AG04450 (cell line): ENCODE measurements at regions not wholly inside any gene's neighbourhood (a gene's known extent, or its start where the extent isn't known, plus 50 kb on each side); places are given as distances from the start of the nearest gene placed in this dataset.

Experiments used
- CTCF ChIA-PET: fragments of 300-600, 350-600 bp; formaldehyde crosslinking; extraction: SDS; loops from one replicate; lab custom pipeline; 2022; ENCODE audit warnings: antibody characterized with exemption, inconsistent platforms; lab: Charles Lee
- POLR2A ChIA-PET: fragments of 350-600 bp; formaldehyde crosslinking; extraction: SDS; loops from one replicate; lab custom pipeline; 2021; ENCODE audit warnings: antibody characterized with exemption, inconsistent platforms; lab: Yijun Ruan, JAX
- DNase-seq: peaks from one replicate; pipeline ENCODE4 v3.0.0-alpha.2; 2011; ENCODE audit warnings: low read depth, low spot score
- H3K27ac ChIP-seq: one replicate; pipeline ENCODE4 v1.5.1; 2012; ENCODE audit warnings: low read depth, low read length, control low read depth
- H3K27me3 ChIP-seq: one replicate; pipeline ENCODE4 v1.6.0; 2012; ENCODE audit warnings: low read length; ENCODE audit not compliant: control insufficient read depth, insufficient read depth
- H3K4me3 ChIP-seq: 2 replicates; pipeline ENCODE4 v1.5.1; 2011; ENCODE audit warnings: mild to moderate bottlenecking, low read depth, low read length, control low read depth
- H3K9me3 ChIP-seq: 2 replicates; pipeline ENCODE4 v1.5.1; 2012; ENCODE audit warnings: low read length; ENCODE audit not compliant: control insufficient read depth, insufficient read depth
- TF ChIP-seq, protein P1 (sequence below): IDR thresholded peaks from 2 replicates; pipeline ENCODE4 v1.5.1; 2011; ENCODE audit warnings: low read depth, low read length, control low read depth, inconsistent platforms

DNA sequence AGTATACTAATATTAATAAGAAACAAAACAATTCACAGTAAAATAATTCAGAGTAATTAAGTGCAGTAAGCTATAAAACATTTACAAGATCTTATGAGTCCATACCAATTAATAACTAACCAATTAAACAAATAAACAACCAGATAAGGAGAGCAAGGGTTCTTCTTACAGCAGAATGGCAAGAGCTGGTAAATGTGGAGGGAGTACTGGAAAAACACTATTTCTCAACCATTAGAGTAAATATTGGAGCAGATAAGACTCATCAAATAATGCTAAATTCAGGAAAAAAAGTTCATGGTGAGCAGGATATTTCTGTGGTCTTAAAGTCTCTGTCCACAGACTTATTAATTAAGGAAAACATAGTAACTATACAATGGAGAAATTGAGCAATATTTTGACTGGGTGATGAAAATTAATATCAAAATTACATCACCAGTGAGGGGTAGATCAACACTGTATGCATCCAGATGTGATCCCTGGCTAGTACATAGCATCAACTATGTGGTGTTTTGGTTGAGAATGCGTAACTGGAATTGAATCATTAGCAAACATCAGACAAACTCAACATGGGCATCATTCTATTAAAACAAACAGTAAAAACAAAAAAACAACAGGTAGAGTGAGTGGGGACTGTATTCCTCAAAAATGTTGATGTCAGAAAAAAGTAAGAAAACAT is 1376.7 kb downstream of the PCDH19 start:
- CTCF ChIA-PET, result no interaction called here
- no peak overlapping the region for H3K27ac ChIP-seq
- TF ChIP-seq, protein P1, sequence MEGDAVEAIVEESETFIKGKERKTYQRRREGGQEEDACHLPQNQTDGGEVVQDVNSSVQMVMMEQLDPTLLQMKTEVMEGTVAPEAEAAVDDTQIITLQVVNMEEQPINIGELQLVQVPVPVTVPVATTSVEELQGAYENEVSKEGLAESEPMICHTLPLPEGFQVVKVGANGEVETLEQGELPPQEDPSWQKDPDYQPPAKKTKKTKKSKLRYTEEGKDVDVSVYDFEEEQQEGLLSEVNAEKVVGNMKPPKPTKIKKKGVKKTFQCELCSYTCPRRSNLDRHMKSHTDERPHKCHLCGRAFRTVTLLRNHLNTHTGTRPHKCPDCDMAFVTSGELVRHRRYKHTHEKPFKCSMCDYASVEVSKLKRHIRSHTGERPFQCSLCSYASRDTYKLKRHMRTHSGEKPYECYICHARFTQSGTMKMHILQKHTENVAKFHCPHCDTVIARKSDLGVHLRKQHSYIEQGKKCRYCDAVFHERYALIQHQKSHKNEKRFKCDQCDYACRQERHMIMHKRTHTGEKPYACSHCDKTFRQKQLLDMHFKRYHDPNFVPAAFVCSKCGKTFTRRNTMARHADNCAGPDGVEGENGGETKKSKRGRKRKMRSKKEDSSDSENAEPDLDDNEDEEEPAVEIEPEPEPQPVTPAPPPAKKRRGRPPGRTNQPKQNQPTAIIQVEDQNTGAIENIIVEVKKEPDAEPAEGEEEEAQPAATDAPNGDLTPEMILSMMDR, result no peak

DNA sequence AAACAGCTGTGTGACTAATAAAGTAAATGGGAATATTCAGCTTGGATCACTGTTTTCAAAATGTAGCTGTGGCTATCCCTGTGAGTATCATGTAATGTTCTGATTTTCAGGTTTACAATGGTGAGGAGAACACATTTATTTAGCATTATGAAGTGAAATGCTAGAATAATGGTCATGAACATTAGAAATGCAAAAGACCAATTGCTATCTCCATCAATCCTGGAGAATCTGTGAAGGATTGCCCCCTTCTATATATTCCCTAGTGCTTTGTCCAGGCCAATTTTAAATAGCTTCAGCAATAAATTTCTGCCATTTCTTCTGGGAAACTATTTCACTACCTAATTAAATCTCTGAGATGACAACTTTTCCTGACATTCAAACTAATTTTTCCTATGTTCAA is 1399.1 kb downstream of the PCDH19 start:
- Histone ChIP-seq H3K9me3 (no peaks in the 10 kb centered on the region; the same call in 1 of the 2 replicates), H3K4me3 (no peak overlapping the region), H3K27me3 (no peaks in the 10 kb centered on the region), H3K27ac (no peak overlapping the region)
- no peak for DNase-seq
- POLR2A ChIA-PET, result no interaction called here
- CTCF ChIA-PET, result no interaction called here
- TF ChIP-seq, protein P1, result no peak

More for the DNA sequence above, 1376.7 kb downstream of the PCDH19 start:
- no peaks in the 10 kb centered on the region for H3K9me3 ChIP-seq
- DNase-seq, result no peak
- no peak overlapping the region for H3K4me3 ChIP-seq
- H3K27me3 ChIP-seq, result no peaks in the 10 kb centered on the region
- POLR2A ChIA-PET, result no interaction called here

DNA sequence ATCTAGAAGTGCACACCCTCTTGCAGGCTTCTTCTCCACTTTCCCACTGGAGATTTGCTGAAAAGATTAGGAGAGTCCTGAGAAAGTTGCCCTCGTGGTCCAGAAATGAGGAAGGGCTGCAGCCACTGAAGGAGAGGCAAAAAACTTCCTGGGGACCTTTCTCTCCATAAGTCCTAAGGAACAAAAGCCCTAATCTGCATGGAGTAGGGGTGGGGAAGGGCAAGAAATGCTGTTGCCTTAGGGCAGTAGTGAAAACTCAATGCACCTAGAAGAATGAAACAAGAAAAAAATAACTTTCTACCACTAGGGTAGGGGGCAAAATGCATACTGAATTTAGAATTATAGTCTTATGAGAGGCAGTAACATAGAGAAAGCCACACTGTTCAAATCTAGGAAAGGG is 1408.8 kb downstream of the PCDH19 start:
- Histone ChIP-seq H3K27me3 (no peaks in the 10 kb centered on the region), H3K27ac (no peak overlapping the region), H3K9me3 (no peaks in the 10 kb centered on the region), H3K4me3 (no peak overlapping the region)
- POLR2A ChIA-PET, result no interaction called here
- TF ChIP-seq, protein P1, result no peak
- no peak for DNase-seq
- CTCF ChIA-PET, result no interaction called here

DNA sequence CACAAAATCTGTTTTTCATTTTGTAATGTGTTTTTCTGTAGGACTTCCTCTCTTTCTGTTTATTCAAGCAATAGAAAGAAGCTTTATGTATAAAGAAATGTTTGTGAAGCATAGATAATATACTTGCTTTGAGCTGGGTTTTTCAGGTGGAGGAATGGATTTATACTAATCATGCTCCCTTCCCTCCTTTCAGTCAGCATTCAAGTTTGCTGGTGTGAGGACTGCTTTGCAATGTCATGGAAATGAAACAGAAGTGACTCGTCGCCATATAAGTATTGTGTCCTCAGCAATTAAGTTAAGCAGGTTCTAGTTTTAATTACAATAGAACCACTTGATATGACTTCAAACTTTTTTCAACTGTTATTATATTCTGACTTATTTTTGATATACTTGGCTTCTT is 1447.1 kb downstream of the PCDH19 start:
- ChIA-PET CTCF (no interaction called here), POLR2A (no interaction called here)
- DNase-seq, result no peak
- TF ChIP-seq, protein P1, result no peak
- H3K27ac ChIP-seq, result no peak overlapping the region
- no peaks in the 10 kb centered on the region for H3K9me3 ChIP-seq
- H3K4me3 ChIP-seq, result no peak overlapping the region
- H3K27me3 ChIP-seq, result no peaks in the 10 kb centered on the region

DNA sequence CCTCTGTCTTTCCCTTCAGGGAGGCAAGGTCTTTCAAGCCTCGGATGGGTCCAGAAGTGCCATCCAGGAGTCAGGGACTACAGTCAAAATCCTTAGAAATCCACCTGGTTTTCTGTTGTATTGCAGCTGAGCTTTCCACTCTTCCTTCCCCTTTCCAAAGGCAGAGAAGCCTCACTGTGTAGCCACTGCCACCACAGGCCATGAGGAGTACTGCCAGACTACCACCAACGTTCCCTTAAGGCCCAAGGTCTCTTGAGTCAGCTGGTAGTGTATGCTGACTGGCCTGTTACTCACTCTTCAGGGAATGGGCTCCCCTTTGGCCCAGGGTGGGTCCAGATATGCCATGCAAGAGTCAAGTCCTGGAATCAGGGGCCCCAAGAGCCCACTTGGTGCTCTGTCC is 1454.1 kb downstream of the PCDH19 start:
- no peak overlapping the region for H3K4me3 ChIP-seq
- 0 out of 2 replicates have a peak, but pooled peaks cover 5% of the 10 kb centered on the region for H3K9me3 ChIP-seq
- H3K27ac ChIP-seq, result no peak overlapping the region
- CTCF ChIA-PET, result no interaction called here
- H3K27me3 ChIP-seq, result no peaks in the 10 kb centered on the region
- POLR2A ChIA-PET, result no interaction called here
- no peak for DNase-seq
- TF ChIP-seq, protein P1, result no peak
